GM12874 (cell line): ENCODE measurements at regions not wholly inside any gene's neighbourhood (a gene's known extent, or its start where the extent isn't known, plus 50 kb on each side); places are given as distances from the start of the nearest gene placed in this dataset.

Source experiments
- CTCF ChIP-seq: IDR thresholded peaks from 2 replicates; pipeline ENCODE4 v1.5.1; 2011; ENCODE audit warnings: low read depth, mild to moderate bottlenecking, control low read depth, low read length, moderate library complexity; ENCODE audit not compliant: insufficient read depth

- TF ChIP-seq CTCF, result no peak
Observed at GRCh38 chr22:49082451-49082850, 745.2 kb downstream of the BRD1 start.

DNA sequence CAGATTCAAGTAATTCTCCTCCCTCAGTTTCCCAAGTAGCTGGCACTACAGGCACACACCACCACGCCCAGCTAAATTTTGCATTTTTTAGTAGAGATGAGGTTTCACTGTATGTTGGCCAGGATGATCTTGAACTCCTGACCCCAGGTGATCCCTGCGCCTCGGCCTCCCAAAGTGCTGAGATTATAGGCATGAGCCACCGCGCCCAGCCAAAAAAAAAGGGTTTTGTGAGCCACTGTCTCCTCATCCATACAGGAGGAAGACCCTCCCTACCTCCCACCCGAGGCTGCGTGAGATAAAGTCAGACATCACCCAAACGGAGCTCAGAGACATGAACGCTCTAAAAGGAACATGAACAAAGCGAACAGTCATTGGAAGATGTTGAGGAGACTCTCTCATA, 745.7 kb downstream of the BRD1 start:
- TF ChIP-seq CTCF, result no peak

GRCh38 chr22:49081261-49081666, 746.4 kb downstream of the BRD1 start:
- TF ChIP-seq CTCF, result no peak

- TF ChIP-seq CTCF, result no peak
Observed at GRCh38 chr22:49080631-49081030, 747.0 kb downstream of the BRD1 start.

DNA sequence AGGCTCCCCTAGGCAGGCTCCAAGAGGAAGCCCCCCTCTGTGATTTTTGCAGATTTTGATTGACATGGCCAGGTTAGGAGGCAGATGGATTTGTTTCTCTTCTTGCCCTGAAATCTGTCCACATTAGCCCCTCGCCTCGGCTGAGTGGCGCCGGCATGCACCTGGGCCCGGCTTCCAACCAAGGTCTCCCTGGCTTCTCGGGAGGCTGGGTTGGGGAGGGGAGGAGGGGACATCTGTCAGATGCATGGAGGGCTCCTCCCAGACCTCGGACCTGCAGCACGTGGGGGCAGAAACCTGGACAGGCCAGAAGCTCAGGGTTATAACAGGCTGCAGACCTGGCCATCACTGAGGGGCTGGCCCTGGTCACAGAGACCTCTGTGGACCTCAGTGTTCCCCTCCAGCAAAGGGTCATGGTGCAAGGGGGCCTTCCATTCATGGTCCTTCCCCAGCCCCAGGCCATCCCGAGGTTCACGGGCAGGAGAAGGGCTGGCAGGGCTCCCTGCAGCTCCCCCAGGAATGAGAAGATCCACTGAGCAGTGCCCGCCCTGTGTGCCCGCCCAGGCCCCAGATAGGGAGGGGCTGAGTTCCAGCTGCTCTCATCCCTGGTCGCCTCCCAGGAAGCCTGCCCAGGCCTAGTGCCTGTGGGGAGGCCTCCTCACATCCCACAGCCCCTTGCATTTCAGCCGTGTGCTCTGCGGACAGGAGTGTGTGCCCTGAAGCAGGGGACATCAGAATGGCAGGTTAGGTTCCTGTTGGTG, 747.8 kb downstream of the BRD1 start:
- no peak for TF ChIP-seq CTCF

DNA sequence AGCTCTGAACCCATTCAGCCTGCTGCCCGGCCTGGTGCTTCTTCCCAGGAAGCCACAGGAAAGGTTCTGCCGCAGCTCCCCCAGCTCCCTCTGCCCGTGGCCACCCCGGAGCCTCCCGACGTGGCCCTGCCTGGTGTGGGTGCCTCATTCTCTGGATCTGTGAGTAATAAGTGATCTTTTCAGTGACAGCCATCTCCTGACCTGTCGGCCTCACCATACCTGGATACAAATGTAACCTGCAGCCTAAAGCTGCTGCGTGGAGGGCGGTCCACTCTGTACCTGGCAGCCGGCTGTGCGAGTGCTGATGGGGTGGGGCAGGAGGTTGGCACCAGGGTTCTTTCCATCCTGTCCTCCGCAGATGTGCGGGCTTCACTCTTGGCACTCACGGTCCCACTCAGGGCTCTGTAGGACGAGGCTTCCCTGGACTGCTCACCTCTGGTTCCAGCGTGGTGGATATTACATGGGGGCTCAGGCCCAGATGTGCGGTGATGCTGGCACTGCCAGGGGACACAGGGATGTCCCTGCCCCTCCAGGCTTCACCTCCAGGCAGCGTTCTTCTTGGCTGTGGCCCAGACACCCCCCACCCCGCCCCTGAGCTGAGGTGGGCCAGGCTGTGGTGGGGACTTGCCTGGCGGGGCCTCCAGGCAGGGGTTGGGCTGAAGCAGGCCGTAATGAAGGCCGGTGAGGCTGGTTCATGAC, 748.5 kb downstream of the BRD1 start:
- TF ChIP-seq CTCF, result no peak

DNA sequence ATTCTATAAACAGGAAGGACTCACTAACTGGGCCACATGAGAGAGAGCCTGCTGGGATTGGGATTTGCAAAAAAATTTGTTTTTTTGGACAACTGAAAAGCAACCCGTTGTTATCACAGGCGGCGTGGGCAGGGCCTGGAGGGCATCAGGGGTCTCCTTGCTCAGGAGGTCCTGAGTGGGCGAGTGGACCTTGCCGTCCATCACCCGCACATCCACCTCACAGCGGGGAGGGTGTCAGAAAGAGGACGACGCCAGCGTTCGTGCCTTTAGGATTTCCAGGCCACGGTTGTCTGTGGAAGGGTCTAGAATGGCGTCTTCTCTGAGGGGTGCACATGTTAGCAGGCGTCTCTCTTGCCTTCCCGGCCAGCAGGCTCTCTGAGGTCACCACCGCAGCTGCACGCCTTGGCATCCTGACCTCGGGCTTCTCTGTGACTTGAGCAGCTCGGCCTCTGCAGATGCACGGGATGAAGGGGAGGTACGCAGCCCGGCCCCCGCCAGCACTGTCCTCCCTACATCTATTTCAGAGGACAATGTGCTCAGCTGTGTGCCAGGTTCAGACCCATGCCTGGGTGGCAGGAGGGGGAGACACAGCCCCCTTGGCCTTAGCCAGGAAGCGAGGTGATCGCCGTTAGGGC, 749.5 kb downstream of the BRD1 start:
- TF ChIP-seq CTCF, result no peak
